ENCODE measurements at regions not wholly inside any gene's neighbourhood (a gene's known extent, or its start where the extent isn't known, plus 50 kb on each side); places are given as distances from the start of the nearest gene placed in this dataset.

DNA sequence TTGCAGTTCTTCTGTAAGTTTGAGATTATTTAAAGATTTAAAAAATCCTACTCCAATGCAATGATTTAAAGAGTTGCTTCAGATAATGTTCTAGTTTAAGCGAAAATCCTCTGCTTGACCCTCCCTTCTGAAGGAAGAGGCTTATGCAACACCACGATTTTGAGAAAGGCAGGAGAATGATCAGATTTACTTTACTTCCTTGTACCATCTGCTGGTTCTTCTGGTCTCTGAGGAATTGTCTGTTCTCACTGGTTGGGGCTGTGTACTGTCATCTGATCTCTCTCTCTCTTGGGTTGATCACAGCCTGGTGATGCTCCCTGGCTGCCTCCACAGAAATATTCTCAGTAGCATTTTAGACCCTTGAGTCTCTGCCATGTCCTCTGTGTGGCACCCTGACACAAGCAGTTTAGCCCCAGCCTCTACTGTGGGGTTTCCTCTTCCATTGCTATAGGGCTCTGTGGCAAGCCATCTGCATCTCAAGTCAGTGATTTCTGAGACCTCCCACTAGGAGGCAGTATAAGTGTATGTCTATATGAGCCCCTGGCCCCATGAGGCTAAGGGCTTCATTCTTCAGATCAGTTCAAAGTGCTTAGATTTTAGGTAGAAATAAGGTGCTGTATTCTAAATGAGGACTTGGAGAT is 50.8 kb upstream of the PLAAT1 start:
- Mint-ChIP-seq H3K27ac (ENCODE audit: unreplicated experiment) (no peak overlapping the region), H3K4me3 (ENCODE audit: unreplicated experiment) (no peak overlapping the region), H3K27me3 (ENCODE audit: unreplicated experiment) (no peaks in the 10 kb centered on the region), H3K4me1 (ENCODE audit: unreplicated experiment) (no peaks in the 10 kb centered on the region), H3K36me3 (ENCODE audit: low read depth, unreplicated experiment) (no peaks in the 10 kb centered on the region), H3K9me3 (ENCODE audit: unreplicated experiment) (no peaks in the 10 kb centered on the region)
- DNase-seq (ENCODE audit: low spot score), result peak; percentile 51
- TF ChIP-seq, protein P1, sequence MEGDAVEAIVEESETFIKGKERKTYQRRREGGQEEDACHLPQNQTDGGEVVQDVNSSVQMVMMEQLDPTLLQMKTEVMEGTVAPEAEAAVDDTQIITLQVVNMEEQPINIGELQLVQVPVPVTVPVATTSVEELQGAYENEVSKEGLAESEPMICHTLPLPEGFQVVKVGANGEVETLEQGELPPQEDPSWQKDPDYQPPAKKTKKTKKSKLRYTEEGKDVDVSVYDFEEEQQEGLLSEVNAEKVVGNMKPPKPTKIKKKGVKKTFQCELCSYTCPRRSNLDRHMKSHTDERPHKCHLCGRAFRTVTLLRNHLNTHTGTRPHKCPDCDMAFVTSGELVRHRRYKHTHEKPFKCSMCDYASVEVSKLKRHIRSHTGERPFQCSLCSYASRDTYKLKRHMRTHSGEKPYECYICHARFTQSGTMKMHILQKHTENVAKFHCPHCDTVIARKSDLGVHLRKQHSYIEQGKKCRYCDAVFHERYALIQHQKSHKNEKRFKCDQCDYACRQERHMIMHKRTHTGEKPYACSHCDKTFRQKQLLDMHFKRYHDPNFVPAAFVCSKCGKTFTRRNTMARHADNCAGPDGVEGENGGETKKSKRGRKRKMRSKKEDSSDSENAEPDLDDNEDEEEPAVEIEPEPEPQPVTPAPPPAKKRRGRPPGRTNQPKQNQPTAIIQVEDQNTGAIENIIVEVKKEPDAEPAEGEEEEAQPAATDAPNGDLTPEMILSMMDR (IDR thresholded peaks at IDR 0.05; ENCODE audit: unreplicated experiment), result peak; percentile 78

Data from endothelial cell (in vitro differentiated cells).